ENCODE measurements at regions not wholly inside any gene's neighbourhood (a gene's known extent, or its start where the extent isn't known, plus 50 kb on each side); places are given as distances from the start of the nearest gene placed in this dataset.

DNA sequence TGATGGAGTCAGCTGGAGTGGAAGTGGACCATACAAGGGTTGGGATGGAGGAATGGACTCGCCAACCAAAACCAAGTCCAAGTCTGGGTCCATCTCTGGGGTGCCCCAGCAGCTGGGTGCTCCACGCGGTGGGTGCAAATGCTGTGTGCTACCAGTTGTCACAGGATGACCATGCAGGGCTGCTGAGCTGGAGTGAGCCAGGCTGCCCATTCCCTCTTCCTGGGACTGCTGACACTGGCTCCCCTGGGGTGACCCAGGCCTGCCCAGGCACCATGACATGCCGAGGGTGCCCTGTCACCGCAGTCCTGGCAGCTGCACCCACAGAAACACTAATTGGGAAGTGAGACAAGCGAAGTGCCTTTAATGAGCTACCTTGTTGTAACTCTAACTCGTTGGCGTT lies 140.2 kb downstream of the TPRA1 start:
- TF ChIP-seq, protein P1, sequence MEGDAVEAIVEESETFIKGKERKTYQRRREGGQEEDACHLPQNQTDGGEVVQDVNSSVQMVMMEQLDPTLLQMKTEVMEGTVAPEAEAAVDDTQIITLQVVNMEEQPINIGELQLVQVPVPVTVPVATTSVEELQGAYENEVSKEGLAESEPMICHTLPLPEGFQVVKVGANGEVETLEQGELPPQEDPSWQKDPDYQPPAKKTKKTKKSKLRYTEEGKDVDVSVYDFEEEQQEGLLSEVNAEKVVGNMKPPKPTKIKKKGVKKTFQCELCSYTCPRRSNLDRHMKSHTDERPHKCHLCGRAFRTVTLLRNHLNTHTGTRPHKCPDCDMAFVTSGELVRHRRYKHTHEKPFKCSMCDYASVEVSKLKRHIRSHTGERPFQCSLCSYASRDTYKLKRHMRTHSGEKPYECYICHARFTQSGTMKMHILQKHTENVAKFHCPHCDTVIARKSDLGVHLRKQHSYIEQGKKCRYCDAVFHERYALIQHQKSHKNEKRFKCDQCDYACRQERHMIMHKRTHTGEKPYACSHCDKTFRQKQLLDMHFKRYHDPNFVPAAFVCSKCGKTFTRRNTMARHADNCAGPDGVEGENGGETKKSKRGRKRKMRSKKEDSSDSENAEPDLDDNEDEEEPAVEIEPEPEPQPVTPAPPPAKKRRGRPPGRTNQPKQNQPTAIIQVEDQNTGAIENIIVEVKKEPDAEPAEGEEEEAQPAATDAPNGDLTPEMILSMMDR (IDR thresholded peaks at IDR 0.05): no peak
- no peak for TF ChIP-seq POLR2A (IDR thresholded peaks at IDR 0.05)

Measured in esophagus squamous epithelium (tissue), 4 donors.